GM18507 (cell line): ENCODE measurements at regions not wholly inside any gene's neighbourhood (a gene's known extent, or its start where the extent isn't known, plus 50 kb on each side); places are given as distances from the start of the nearest gene placed in this dataset.

Experiments
- DNase-seq: peaks from one replicate; pipeline ENCODE4 v3.0.0; 2011; ENCODE audit warnings: low read depth; ENCODE audit not compliant: insufficient read length; ENCODE audit errors: extremely low spot score
- FAIRE-seq: peaks from 2 replicates; lab custom pipeline; 2011; peaks lifted over from hg19 to GRCh38; lab: Jason Lieb, UNC

DNA sequence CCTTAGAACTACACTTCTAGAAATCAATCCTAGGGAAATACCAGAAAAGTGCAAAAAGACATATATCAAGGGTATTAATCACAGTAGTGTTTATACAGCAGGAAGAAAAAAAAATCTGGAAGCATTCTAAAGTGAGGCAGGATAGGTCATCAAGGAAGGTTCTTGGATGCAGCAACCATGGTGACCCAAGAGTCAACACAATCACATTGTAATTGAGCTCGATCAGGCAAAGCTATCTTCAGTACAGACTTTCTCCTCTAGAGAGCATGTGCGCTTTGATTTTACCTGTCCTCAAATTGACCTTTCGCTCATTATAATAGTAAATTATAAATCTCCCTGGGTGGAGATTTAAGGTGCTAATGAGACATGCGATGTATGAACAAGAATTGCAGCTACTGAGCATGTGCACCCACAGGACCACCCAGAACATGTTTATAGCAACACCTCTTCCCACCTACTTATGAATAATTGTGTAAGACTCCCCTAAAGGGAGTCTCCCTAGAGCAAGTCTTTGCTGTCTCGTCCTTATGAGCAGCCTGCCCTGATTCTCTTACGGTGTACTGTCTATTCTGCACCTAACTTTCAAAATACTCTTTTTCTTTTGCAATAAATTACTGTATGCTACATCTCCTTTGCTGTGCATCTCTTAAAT is 297.7 kb downstream of the ATPSCKMT start:
- FAIRE-seq, result no peak

DNA sequence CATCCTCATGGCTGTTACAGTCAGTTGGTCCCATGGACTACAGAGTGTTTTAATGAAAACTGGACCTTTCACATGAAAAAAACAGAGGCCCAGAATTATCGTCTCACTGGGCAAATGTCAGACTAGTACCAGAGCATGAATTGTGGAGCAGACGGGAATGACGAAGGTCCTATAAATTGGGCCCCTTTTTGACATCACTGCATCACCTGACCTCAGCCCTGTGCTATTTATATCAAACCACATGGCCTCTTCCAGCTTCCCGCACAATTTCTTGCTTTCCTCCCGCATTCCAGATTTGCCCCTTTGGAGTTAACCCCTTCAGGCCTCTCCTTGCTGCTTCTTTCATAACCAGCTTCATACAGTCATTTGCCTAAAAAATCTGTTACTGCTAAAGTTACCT is 301.7 kb downstream of the ATPSCKMT start:
- DNase-seq (no peak), FAIRE-seq (no peak)

More for the DNA sequence above, 297.7 kb downstream of the ATPSCKMT start:
- DNase-seq, result no peak

DNA sequence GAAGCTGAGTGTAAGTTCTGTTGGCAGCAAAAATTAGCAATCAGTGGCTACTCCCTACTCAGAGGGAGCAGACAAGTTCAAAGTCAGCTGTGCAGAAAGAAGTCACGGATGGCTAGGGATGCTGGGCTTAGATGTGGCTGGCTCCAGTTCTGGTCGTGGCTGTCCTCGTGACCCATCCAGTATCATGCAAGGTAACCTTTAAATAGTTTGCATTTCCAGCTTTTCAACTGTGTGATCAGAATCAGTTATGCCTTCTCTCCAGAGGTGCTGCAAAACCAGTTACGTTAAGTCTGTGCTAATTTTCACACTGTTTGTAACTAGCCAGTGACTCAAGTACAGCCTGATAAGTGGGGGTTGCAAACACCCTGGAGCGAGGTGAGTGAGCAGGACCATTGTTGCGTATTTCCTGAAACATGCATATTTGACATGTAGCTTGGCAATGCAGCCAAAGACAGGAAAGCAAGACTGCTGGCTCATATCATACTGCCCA is 302.4 kb downstream of the ATPSCKMT start:
- FAIRE-seq, result no peak

DNA sequence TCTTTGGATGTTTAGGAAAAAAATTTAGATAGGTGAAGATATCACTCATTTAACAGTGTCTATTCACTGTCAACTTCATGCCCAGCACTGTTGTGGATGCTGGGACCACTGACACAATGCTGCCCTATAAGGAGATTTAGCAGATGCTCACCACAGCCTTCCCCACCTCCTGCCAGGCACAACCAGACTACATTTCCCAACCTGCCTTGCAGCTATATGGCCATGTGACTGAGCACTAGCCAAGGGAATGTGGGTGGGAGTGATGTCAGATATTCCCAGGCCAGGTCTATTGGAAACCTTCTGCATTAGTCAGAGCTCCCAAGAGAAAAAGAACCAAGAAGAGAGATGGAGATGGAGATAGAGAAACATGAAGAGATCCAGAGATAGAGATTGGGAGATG is 302.6 kb upstream of the TAS2R1 start:
- FAIRE-seq, result no peak

More for the DNA sequence above, 302.4 kb downstream of the ATPSCKMT start:
- DNase-seq, result no peak

DNA sequence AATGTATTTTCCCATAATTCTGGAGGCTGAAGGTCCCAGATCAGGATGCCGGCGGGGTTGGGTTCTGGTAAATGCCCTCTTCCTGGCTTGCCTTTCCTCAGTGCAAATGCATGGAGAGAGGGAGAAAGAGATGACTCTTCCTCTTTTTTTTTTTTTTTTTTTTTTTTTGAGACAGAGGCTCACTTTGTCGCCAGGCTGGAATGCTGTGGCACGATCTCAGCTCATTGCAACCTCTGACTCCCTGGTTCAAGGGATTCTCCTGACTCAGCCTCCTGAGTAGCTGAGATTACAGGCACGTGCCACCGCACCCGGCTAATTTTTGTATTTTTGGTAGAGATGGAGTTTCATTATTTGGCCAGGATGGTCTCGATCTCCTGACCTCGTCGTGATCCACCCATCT is 300.0 kb upstream of the TAS2R1 start:
- FAIRE-seq (no peak), DNase-seq (no peak)

More for the DNA sequence above, 302.6 kb upstream of the TAS2R1 start:
- no peak for DNase-seq

DNA sequence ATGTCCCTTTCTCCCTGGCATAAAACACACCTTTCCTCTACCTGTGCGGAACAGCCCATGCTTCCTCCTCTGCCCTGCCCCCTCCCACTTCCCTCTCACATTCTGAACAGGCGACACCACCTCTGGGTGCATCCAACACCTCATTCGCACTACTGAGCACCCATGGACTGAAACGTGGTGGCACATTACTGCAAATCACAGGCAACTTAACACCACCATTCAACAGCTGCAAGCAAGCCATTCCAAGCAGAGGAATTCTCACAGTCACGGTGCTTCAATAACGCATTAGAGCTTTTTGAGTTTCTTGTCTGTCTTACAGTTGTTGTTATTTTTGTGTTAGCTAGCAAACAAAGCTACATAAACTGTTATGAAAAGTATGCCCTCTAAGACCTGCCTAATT is 298.2 kb upstream of the TAS2R1 start:
- DNase-seq, result no peak
- no peak for FAIRE-seq

DNA sequence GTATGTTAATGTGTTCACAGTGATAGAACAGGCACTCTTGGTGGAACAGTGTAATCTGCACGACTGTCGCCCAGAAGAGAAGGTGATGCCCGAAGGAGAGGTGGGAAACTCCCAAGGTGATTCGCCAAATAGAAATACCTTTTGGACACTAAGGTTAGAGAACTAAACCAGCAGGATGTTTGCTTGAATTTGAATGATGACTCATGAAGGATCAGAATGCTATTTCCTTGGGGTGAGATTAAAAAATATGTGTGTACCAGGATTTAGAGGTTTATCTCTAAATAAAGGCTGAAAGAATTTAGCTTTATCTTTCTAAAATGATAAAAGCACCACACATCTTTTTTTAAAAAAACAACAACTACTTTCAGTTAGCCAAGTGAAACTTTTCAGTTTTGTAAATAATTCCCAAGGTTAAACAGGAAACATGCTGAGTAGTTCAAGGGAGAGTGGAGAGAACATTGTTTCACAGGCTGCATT is 297.4 kb upstream of the TAS2R1 start:
- no peak for FAIRE-seq
- DNase-seq, result no peak

DNA sequence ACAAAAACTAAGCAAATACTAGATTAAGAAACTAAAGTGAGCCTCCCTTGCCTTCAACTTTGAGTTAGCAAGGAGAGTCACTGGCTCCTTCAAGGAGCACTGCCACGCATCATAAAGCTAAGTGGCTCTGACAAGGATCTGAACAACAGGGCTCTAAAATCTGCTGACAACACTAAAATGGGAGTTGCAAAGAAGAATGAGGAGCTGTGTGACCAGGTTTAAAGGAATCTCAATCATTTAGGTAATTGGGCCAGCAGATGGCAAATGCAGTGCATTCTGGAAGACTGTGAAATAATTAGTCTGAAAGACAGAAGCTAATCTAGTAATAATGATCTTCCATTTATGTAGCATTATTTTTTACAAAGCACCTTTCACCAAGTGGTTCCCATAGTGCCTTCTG is 297.0 kb upstream of the TAS2R1 start:
- FAIRE-seq (no peak), DNase-seq (no peak)

DNA sequence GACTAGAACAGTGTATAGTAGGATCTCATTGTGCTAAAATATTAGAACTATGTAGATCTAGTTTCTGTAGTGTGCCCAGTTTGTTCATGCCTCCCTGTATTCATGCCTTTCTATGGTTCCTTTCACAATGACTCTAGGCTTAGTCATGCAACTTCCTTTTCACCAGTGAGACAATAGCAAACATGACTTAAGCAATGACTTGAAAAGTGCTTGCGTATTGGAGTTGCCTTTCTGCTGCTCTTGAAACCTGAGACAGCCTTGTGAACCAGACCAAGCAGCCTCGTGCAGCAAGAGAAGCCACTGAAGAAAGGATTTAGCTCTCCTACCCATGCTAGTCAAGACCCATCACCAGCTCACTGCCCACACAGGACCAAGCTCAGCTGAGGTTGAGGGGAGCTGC is 294.5 kb upstream of the TAS2R1 start:
- FAIRE-seq (no peak), DNase-seq (no peak)

DNA sequence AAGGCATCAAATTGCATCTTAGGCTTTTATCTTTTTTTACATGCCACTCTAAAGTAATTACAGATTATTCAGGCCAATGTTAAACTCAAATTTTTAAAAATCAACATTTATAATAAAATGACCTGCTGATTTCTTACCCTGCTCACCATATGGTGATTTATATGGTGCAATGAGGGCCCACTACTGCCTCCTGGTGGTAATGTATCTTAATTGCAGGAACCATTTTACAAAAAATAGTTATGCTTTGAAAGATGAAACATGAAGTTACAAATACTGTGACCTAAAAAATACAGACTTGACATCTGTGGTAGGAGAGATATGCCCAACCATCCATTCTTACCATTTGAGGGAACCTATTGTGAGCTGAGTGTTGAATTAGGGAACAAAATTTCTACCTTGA is 292.6 kb upstream of the TAS2R1 start:
- DNase-seq (no peak), FAIRE-seq (no peak)

DNA sequence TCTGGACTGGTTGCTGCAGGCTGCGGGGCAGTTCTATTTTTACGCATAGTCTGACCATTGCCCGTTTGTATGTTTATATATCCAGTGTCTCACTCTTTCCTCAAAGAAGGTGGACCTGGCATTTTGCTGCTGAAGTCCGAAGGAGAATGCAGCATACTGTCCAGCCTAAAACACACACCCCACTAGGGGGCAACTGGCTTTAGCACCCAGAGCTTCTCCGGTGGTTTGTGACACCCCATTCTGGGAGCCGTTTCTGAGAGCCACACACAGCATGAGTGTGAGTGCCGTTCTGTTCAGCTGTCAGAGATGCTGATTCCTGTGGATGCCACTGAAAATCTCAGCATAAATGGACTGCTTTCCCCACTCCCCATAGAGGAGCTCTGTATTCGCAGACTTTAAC is 290.5 kb upstream of the TAS2R1 start:
- DNase-seq (no peak), FAIRE-seq (no peak)

DNA sequence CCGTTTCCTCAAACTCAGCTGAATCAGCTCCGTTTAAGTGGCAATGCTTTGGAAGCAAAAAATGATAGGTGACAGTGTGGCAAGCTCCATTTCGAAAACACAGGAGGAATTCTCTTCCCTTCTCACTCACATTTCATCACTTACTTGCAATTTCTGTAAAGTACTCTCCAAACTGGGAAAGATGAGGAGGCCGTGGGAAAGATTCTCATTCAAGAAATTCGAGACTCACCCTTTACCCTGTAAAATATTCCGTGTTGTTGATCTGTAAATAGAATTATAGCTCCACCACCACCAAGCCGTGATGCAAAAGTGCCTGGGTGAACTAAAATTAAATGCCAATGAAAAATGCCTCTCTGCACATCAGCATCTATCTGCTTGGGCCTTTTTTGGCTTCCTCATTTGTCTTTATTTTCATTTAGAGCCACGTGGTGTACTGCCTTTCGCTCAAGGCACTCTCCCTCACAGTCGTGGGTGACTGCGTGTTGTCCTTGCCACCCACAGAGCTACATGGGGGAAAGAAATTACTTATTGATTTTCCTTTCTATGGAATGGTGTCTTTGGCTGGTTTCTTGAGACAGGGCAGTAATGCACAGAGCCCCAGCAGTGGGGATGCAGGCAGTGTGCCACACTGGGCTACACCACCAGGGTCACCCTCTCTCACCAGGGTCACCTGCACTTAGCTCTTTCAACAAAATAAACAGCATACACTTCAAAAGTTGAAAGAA is 289.3 kb upstream of the TAS2R1 start:
- no peak for FAIRE-seq
- DNase-seq, result no peak

DNA sequence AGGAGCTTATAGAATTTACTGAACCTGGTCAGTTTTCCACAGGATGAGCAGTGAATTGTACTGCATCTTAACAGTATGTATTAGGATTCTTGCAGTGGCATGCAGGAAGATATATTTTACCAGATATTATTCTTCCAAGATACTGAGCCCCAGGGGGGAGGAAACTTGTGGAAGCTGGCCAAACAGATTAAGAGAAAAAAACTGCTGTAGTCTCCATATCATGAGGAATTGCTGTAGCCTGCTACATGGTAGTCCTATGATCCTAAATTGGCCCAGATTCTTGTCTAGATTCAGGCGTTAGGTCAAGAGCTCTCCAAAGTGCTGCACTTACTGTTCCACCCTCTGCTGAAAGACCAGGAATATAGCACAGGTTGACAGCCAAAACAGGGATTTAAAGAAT is 275.5 kb upstream of the TAS2R1 start:
- FAIRE-seq, result no peak
- DNase-seq, result no peak

DNA sequence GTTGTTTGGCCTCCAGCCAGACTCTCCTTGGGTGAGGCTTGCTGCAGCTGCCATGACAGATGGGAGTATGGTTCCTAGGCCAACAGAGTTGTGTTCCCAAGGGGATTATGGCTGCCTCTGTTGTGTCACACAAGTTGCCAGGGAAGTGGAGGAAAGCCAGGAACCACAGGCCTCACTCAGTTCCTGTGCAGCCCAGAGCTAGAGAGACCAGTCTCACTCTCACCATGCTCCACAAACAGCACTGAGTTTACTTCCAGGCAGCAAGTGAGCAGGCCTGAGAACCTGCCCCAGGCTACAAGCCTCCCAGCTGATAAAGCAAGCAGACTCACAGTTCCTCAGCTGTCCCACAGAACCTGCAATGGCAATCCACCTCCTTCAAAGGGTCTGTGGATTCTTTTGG is 273.6 kb upstream of the TAS2R1 start:
- no peak for DNase-seq
- no peak for FAIRE-seq

DNA sequence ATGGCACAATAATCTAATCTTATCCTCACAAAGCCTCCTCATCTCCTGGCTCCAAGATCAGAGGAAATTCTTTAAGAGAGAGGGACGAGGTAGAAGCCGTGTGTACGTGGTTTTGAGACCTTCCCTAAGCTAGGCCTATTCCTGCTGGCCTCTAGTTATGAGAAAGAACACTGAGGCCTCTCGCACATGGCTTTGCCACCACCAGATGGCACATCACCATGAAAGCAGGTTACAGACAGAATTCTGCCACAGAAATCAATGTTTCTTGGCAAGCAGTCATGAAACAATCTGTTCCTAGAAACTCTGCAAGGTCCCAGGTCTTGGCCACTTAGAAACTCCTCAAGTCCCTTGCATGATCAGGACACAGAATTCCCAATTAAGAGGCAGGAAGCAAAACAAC is 268.2 kb upstream of the TAS2R1 start:
- DNase-seq (no peak), FAIRE-seq (no peak)

DNA sequence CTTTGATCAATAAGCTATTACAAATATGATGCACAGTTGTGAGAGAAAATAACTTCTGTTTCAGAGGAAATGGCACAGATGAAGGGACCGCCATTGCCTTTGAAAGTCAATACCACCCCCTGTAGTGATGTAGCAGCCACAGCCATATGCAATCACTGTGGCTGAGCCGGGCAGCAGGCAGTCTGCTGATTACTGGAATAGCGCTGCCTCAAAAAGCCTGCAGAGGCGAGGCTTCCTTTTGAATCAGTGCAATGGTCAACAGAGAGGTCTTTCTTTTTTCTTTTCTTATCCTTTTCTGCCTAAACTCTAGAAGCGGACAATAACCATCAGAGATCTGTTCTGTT is 265.1 kb upstream of the TAS2R1 start:
- no peak for FAIRE-seq
- no peak for DNase-seq

DNA sequence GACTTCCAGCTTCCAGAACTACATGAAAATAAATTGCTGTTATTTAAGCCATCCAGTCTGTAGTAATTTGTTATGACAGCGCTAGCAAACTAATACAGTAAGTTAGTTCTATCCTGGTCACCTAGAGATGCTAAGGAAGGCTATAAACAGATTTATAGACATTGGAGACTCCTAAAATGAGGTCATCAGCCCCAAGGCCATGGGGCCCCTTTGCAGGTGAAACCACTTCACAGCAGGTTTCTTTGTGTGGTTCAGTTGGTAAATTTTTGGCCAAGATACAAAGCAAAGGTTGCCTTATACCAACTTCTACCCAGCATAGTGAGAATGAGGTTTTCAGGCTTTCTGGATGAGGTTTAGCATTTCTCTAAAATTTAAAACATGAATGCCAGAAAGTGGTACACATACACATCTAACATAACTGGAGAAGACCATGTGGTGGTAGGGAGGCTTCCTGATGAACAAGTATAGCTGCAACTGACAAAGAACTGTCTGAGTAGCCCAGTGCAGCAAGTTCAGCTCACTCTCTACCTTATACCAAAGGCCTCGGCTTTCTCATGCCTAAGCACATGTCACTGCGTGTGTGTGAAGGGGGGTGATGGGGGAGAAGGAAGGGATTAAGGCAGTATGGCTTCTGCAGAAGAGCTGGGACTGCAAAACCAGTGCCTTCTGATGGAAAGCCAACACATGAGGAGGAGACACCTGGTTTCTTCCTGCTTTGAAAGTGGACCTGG is 264.6 kb upstream of the TAS2R1 start:
- DNase-seq, result no peak
- no peak for FAIRE-seq

DNA sequence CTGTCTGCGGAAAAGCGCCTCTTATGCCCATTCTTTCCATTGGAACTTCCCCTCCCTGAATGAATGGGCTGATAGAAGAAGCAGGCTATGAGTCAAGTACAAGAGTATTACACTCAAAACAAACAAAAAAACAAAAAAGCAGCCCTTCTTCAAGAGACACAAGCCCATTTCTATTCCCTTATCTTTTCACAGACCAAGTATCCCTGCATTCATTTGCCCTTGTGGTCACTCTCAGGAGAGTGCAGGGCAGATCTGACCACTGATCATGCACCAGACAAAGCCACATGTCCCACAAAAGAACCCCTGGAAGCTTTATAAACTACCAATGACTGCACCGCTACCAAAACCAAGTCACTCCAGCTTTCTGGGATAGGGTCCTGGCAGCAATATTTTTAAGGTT is 262.5 kb upstream of the TAS2R1 start:
- FAIRE-seq (no peak), DNase-seq (no peak)

DNA sequence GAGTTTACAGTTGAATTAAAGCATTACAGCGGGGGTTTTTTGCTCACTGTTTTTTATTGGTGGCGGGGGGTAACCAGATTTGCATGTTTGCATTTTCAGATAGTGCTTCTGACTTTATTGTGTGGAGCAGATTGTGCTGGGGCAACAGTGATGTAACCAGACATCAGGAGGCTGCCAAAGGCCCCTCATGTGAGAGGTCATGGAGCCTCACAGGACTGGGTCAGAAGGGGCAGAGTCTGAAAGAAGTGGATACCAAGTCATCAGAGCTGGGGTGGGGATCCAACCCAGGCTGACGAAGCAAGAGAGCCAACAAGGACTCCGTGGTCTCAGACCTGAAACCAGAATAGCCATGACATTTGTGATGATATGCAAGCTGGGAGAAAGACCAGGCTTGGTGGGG is 259.4 kb upstream of the TAS2R1 start:
- FAIRE-seq (no peak), DNase-seq (no peak)

DNA sequence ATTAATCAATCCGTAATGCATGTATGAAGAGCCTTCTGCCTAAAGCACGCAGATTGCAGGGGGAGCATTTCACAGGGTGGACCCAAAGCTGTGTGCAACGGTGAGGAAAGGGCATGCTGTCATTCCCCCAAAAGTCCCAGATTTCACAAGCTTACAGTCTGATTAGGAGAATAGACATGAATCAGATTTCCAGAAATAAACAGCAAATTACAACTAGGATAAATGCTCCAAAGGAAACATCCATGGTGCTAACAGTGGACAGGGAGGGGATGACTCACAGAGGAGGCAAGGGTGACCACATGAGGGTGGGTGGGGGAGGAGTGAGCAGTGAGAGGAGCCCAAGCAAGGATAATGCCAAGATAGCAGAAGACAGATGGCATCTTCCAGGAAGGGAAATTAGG is 258.4 kb upstream of the TAS2R1 start:
- no peak for FAIRE-seq
- no peak for DNase-seq

DNA sequence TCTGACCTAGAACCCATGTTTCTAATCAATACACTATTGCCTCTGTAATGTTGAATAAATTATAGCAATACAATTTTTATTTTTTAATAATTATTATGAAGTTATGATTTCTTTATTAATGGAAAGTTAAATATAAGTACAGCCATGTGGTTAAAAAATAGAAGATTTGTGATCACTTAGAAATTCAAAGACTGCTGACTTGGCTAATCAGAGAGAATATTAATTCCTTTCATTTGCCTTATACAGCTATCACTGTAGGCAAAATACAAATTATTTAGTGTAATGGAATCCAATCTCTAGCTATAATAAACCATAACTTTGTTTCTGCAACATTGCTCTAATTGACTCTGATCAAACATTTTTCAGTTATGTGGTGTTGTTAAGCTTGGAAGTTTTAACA is 255.0 kb upstream of the TAS2R1 start:
- DNase-seq (no peak), FAIRE-seq (no peak)
